Lower lobe of right lung (tissue), 2 donors: ENCODE measurements at regions not wholly inside any gene's neighbourhood (a gene's known extent, or its start where the extent isn't known, plus 50 kb on each side); places are given as distances from the start of the nearest gene placed in this dataset.
"Not testable (repeated sequence)": the region's sequence is repeated elsewhere in the genome, so short reads cannot be mapped to it uniquely, and the experiment has no call there.

ENCODE experiments used
- ATAC-seq, 2 donors: fragments of 200-7000 bp; cut with Tn5 transposase; one replicate each; pipeline ENCODE4 v1.9.1; 2020 to 2022; ENCODE audit warnings: mild to moderate bottlenecking in 2 of 2, moderate library complexity in 2 of 2
- DNase-seq: peaks from one replicate; pipeline ENCODE4 v3.0.0-alpha.2; 2020
- H3K27ac ChIP-seq: fragments of 200-600 bp; one replicate; pipeline ENCODE4 v1.8.0; 2022
- H3K27me3 ChIP-seq: fragments of 200-600 bp; one replicate; pipeline ENCODE4 v1.8.0; 2022; ENCODE audit warnings: low read depth
- H3K36me3 ChIP-seq: fragments of 200-600 bp; one replicate; pipeline ENCODE4 v1.8.0; 2022; ENCODE audit warnings: mild to moderate bottlenecking
- H3K4me1 ChIP-seq: fragments of 200-600 bp; one replicate; pipeline ENCODE4 v1.8.0; 2022
- H3K4me3 ChIP-seq: fragments of 200-600 bp; one replicate; pipeline ENCODE4 v1.8.0; 2022; ENCODE audit warnings: mild to moderate bottlenecking
- H3K9me3 ChIP-seq: fragments of 200-600 bp; one replicate; pipeline ENCODE4 v1.8.0; 2022
- CTCF ChIP-seq: fragments of 200-600 bp; IDR thresholded peaks from one replicate; pipeline ENCODE4 v1.8.0; 2022; ENCODE audit warnings: antibody characterized with exemption, mild to moderate bottlenecking
- intact Hi-C: fragments of 100-400 bp; cut with DNase I; formaldehyde crosslinking; loops from one replicate; pipeline ENCODE4 v1.11.0; 2022
- donor health status: DM: no; HTN: yes; CAD: no; lungs with severe emphysema.

- Histone ChIP-seq H3K27me3 (no peaks in the 10 kb centered on the region), H3K36me3 (no peaks in the 10 kb centered on the region), H3K9me3 (no peaks in the 10 kb centered on the region), H3K27ac (no peak overlapping the region), H3K4me1 (no peaks in the 10 kb centered on the region), H3K4me3 (no peak overlapping the region)
- no peak for ATAC-seq
- intact Hi-C loops = no loop called here
- DNase-seq = no peak
- no peak for TF ChIP-seq CTCF
These were observed 107.4 kb upstream of the FRMD1 start for GRCh38 chr6:168186438-168186837.

GRCh38 chr6:168186018-168186417 lies 107.0 kb upstream of the FRMD1 start:
- intact Hi-C loops, H3K4me3 ChIP-seq, H3K27me3 ChIP-seq, H3K27ac ChIP-seq, H3K36me3 ChIP-seq, H3K4me1 ChIP-seq, ATAC-seq, DNase-seq, H3K9me3 ChIP-seq: not testable (repeated sequence)

- Histone ChIP-seq H3K27me3 (no peaks in the 10 kb centered on the region), H3K4me1 (no peaks in the 10 kb centered on the region), H3K36me3 (no peaks in the 10 kb centered on the region), H3K4me3 (no peak overlapping the region), H3K9me3 (no peaks in the 10 kb centered on the region), H3K27ac (no peak overlapping the region)
- DNase-seq (no peak), ATAC-seq (no peak)
- no peak for TF ChIP-seq CTCF
- intact Hi-C loops = no loop called here
These were observed 105.7 kb upstream of the FRMD1 start for GRCh38 chr6:168184701-168185100.

- H3K4me1 ChIP-seq = no peaks in the 10 kb centered on the region
- ATAC-seq = no peak
- H3K27ac ChIP-seq = no peak overlapping the region
- H3K4me3 ChIP-seq = no peak overlapping the region
- no peaks in the 10 kb centered on the region for H3K9me3 ChIP-seq
- no peaks in the 10 kb centered on the region for H3K36me3 ChIP-seq
- DNase-seq = no peak
- no peaks in the 10 kb centered on the region for H3K27me3 ChIP-seq
- no peak for TF ChIP-seq CTCF
- intact Hi-C loops = no loop called here
These were observed 104.6 kb upstream of the FRMD1 start for GRCh38 chr6:168183613-168183970.

GRCh38 chr6:168182908-168183612 lies 104.0 kb upstream of the FRMD1 start:
- intact Hi-C loops = no loop called here

More at GRCh38 chr6:168182908-168183612, 104.0 kb upstream of the FRMD1 start:
- no peak overlapping the region for H3K27ac ChIP-seq
- DNase-seq = peak; percentile 23
- H3K36me3 ChIP-seq = no peaks in the 10 kb centered on the region
- no peaks in the 10 kb centered on the region for H3K9me3 ChIP-seq
- no peaks in the 10 kb centered on the region for H3K4me1 ChIP-seq
- peak in 1 of 2 donors; percentile 33 for ATAC-seq
- H3K27me3 ChIP-seq = no peaks in the 10 kb centered on the region
- H3K4me3 ChIP-seq = no peak overlapping the region
- TF ChIP-seq CTCF = no peak
